Cardiac muscle cell (in vitro differentiated cells and primary cell): ENCODE measurements at regions not wholly inside any gene's neighbourhood (a gene's known extent, or its start where the extent isn't known, plus 50 kb on each side); places are given as distances from the start of the nearest gene placed in this dataset.

Source experiments
- DNase-seq, 2 donors: peaks; one replicate each; pipeline versions ENCODE4 v3.0.0 to v3.0.0-alpha.2; 2010 to 2017; ENCODE audit warnings: low read depth in 1 of 2, low spot score in 1 of 2
- H3K27ac ChIP-seq: fragments of 200-600 bp; sonication (generic); 2 replicates; pipeline ENCODE4 v1.5.1; 2016
- H3K27me3 ChIP-seq: fragments of 200-600 bp; sonication (generic); 2 replicates; pipeline ENCODE4 v1.6.0; 2016; ENCODE audit warnings: control low read depth
- H3K36me3 ChIP-seq: fragments of 200-600 bp; sonication (generic); 2 replicates; pipeline ENCODE4 v1.5.1; 2016; ENCODE audit warnings: control low read depth
- H3K4me1 ChIP-seq: fragments of 200-600 bp; sonication (generic); 2 replicates; pipeline ENCODE4 v1.8.1; 2017; ENCODE audit warnings: low read depth, mild to moderate bottlenecking, mixed run types
- H3K4me3 ChIP-seq: fragments of 200-600 bp; sonication (generic); 2 replicates; pipeline ENCODE4 v1.5.1; 2016; ENCODE audit warnings: mild to moderate bottlenecking
- H3K9me3 ChIP-seq: fragments of 200-600 bp; sonication (generic); 2 replicates; pipeline ENCODE4 v1.5.1; 2017; ENCODE audit warnings: low read depth, mild to moderate bottlenecking, control low read depth
- CTCF ChIP-seq: IDR thresholded peaks from 2 replicates; pipeline ENCODE4 v1.5.1; 2012; ENCODE audit warnings: low read depth, mild to moderate bottlenecking, low read length

- Histone ChIP-seq H3K27ac (no peak overlapping the region), H3K4me1 (no peaks in the 10 kb centered on the region), H3K9me3 (no peaks in the 10 kb centered on the region), H3K4me3 (no peak overlapping the region), H3K27me3 (no peaks in the 10 kb centered on the region), H3K36me3 (no peaks in the 10 kb centered on the region)
- TF ChIP-seq CTCF = no peak
- no peak for DNase-seq
Observed at GRCh38 chr16:85979605-85980004, 80.6 kb downstream of the IRF8 start.

GRCh38 chr16:85980686-85981085 is 81.7 kb downstream of the IRF8 start:
- Histone ChIP-seq H3K4me1 (no peaks in the 10 kb centered on the region), H3K27me3 (no peaks in the 10 kb centered on the region), H3K9me3 (no peaks in the 10 kb centered on the region), H3K4me3 (no peak overlapping the region), H3K27ac (no peak overlapping the region), H3K36me3 (no peaks in the 10 kb centered on the region)
- no peak for DNase-seq
- no peak for TF ChIP-seq CTCF

DNA sequence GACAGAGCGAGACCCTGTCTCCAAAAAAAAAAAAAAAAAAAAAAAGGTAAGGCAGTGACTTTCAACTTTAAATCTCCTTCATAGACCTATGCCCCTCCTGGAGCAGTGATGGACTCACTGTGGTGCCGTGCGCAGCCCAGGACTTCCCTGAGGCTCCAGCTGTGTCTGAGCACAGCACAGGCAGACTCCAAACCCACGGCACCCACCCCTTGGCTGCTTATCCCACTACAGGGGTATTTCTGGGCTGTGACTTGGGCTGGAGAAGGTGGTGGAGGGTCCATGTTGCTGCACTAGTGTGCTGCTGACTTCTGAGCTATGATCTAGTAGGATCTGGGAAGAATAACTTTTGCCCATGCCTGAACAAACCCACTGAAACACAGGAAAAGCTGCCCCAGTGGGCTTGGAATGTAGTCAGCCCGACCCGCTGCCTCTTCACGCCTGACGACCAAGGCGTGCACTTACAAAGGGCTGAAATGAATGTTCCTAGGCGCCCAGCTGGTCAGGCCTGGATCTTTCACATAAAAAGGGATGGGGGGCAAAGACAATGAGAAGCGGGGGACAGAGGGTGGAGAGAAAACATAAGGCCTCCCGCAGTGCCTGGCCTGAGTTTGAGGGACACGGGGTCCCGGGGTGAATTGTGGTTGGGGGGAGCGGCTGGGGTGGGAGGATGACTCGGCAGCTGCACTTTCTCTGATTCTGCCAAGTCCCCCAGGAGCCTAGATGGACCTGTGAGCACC is 83.0 kb downstream of the IRF8 start:
- Histone ChIP-seq H3K27me3 (no peaks in the 10 kb centered on the region), H3K4me1 (no peaks in the 10 kb centered on the region), H3K27ac (no peak overlapping the region), H3K36me3 (no peaks in the 10 kb centered on the region), H3K4me3 (no peak overlapping the region), H3K9me3 (no peaks in the 10 kb centered on the region)
- no peak for TF ChIP-seq CTCF
- DNase-seq = no peak

GRCh38 chr16:85982563-85982939 is 83.6 kb downstream of the IRF8 start:
- Histone ChIP-seq H3K27me3 (no peaks in the 10 kb centered on the region), H3K27ac (no peak overlapping the region)

DNA sequence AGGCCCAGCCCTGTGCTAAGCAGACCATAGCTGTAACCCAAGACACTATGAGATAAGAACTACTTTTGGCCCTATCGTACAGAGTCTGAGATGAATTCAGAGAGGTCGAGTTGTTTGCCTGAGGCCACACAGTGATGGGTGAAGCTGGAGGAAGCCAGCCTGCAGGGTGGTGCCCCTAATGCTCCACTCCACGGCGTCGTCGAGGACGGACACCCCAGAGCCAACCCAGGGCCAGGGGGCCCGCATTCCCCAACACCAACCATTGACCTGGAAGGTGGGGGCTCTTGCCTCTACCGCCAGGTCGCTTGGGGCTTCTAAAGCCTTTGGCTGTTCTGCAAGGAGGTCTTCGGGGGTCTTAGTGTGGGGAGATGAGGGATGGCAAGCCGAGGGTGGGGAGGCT is 84.1 kb downstream of the IRF8 start:
- no peaks in the 10 kb centered on the region for H3K9me3 ChIP-seq
- no peak overlapping the region for H3K4me3 ChIP-seq
- DNase-seq = no peak
- no peaks in the 10 kb centered on the region for H3K4me1 ChIP-seq
- no peak overlapping the region for H3K27ac ChIP-seq
- no peak for TF ChIP-seq CTCF
- no peaks in the 10 kb centered on the region for H3K36me3 ChIP-seq
- H3K27me3 ChIP-seq = no peaks in the 10 kb centered on the region

More at GRCh38 chr16:85982563-85982939, 83.6 kb downstream of the IRF8 start:
- Histone ChIP-seq H3K36me3 (no peaks in the 10 kb centered on the region), H3K9me3 (no peaks in the 10 kb centered on the region), H3K4me3 (no peak overlapping the region), H3K4me1 (no peaks in the 10 kb centered on the region)
- DNase-seq = no peak
- no peak for TF ChIP-seq CTCF
